Fibroblast of lung (primary cell): ENCODE measurements at regions not wholly inside any gene's neighbourhood (a gene's known extent, or its start where the extent isn't known, plus 50 kb on each side); places are given as distances from the start of the nearest gene placed in this dataset.

Experiments
- DNase-seq, 2 donors: peaks; one replicate each; pipeline versions ENCODE4 v3.0.0 to v3.0.0-alpha.2; 2010; ENCODE audit warnings: low read depth in 2 of 2
- H2AFZ ChIP-seq: 2 replicates; pipeline ENCODE4 v1.5.1; 2012; ENCODE audit warnings: low read length, control low read depth, inconsistent platforms
- H3K27ac ChIP-seq: 2 replicates; pipeline ENCODE4 v1.5.1; 2011; ENCODE audit warnings: low read length, control low read depth; ENCODE audit not compliant: insufficient read depth
- H3K27me3 ChIP-seq: 2 replicates; pipeline ENCODE4 v1.5.1; 2011; ENCODE audit warnings: mild to moderate bottlenecking, low read length; ENCODE audit not compliant: control insufficient read depth, insufficient read depth
- H3K36me3 ChIP-seq: 2 replicates; pipeline ENCODE4 v1.5.1; 2011; ENCODE audit warnings: low read length; ENCODE audit not compliant: control insufficient read depth, insufficient read depth
- H3K4me1 ChIP-seq: 2 replicates; pipeline ENCODE4 v1.5.1; 2011; ENCODE audit warnings: low read length; ENCODE audit not compliant: control insufficient read depth, insufficient read depth; ENCODE audit errors: extremely low read depth
- H3K4me2 ChIP-seq: 2 replicates; pipeline ENCODE4 v1.5.1; 2011; ENCODE audit warnings: low read length, control low read depth; ENCODE audit not compliant: insufficient read depth; ENCODE audit errors: extremely low read depth
- H3K4me3 ChIP-seq, 4 experiments: fragments of 200-600 bp in 1 of 4; sonication (generic) in 1 of 4; replicated peaks in 1 of 4; 2 replicates each; pipeline ENCODE4 v1.5.1; 2011 to 2016; ENCODE audit warnings: low read length in 4 of 4, low read depth in 3 of 4, mild to moderate bottlenecking in 3 of 4, control low read depth in 2 of 4, inconsistent platforms in 1 of 4, mixed read lengths in 1 of 4; ENCODE audit not compliant: insufficient read depth in 1 of 4; ENCODE audit errors: control extremely low read depth in 1 of 4
- H3K79me2 ChIP-seq: 2 replicates; pipeline ENCODE4 v1.5.1; 2012; ENCODE audit warnings: mild to moderate bottlenecking, low read length, inconsistent platforms; ENCODE audit not compliant: control insufficient read depth, insufficient read depth
- H3K9ac ChIP-seq: 2 replicates; pipeline ENCODE4 v1.5.1; 2011; ENCODE audit warnings: mild to moderate bottlenecking, low read length, control low read depth; ENCODE audit not compliant: insufficient read depth
- H3K9me3 ChIP-seq: 2 replicates; pipeline ENCODE4 v1.5.1; 2012; ENCODE audit warnings: low read depth, low read length; ENCODE audit not compliant: control insufficient read depth, insufficient read depth
- H4K20me1 ChIP-seq: 2 replicates; pipeline ENCODE4 v1.5.1; 2011; ENCODE audit warnings: low read length; ENCODE audit not compliant: control insufficient read depth, insufficient read depth; ENCODE audit errors: extremely low read depth
- CTCF ChIP-seq, 2 donors: IDR thresholded peaks in 1 of 2; conservative IDR thresholded peaks in 1 of 2; 1 replicate in 1 of 2; 2 replicates in 1 of 2; pipeline ENCODE4 v1.5.1; 2011 to 2012; ENCODE audit warnings: low read length in 2 of 2, control low read depth in 1 of 2, inconsistent platforms in 1 of 2, low read depth in 1 of 2, mild to moderate bottlenecking in 1 of 2
- EZH2 ChIP-seq: IDR thresholded peaks from 2 replicates; pipeline ENCODE4 v1.5.1; 2012; ENCODE audit warnings: low read length, control low read depth, mild to moderate bottlenecking; ENCODE audit errors: missing control alignments

GRCh38 chr16:52649870-52650269 is 102.9 kb upstream of the TOX3 start:
- Histone ChIP-seq H2AFZ (no peak overlapping the region), H4K20me1 (no peaks in the 10 kb centered on the region), H3K4me3 (no peak overlapping the region), H3K36me3 (no peaks in the 10 kb centered on the region), H3K9ac (no peak overlapping the region), H3K4me1 (no peaks in the 10 kb centered on the region), H3K27ac (no peak overlapping the region), H3K27me3 (no peaks in the 10 kb centered on the region), H3K9me3 (no peaks in the 10 kb centered on the region), H3K79me2 (no peaks in the 10 kb centered on the region), H3K4me2 (no peak overlapping the region)
- DNase-seq = no peak
- TF ChIP-seq CTCF (conservative IDR thresholded peaks at IDR 0.05 in 1 of 2, IDR thresholded peaks at IDR 0.05 in 1 of 2; ENCODE audit: low read depth in 1 of 2, low read length in 2 of 2) (no peak), EZH2 (no peak)

DNA sequence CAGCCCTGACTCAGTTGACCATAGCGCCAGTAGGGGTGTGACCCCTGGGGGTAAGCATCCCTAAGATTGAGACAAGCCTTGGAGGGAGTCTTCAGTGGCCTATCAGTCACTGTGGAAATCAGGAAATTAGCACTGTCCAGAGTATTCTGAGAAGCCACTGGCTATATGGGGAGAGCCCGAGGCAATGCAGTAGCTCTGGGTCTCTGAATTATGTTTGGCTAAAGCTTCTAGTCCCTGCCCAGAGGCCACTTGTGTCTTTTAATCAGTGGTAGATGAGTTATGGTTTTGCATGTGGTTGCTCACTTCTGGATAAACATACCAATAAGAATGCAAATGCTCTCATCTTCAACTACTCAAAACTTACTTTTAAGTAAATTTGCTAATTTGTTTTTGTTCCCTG is 100.6 kb upstream of the TOX3 start:
- TF ChIP-seq EZH2 (no peak), CTCF (conservative IDR thresholded peaks at IDR 0.05 in 1 of 2, IDR thresholded peaks at IDR 0.05 in 1 of 2; ENCODE audit: low read depth in 1 of 2, low read length in 2 of 2) (no peak)
- Histone ChIP-seq H3K27me3 (no peaks in the 10 kb centered on the region), H3K9ac (no peak overlapping the region), H3K79me2 (no peaks in the 10 kb centered on the region), H3K9me3 (no peaks in the 10 kb centered on the region), H2AFZ (no peak overlapping the region), H3K4me1 (no peaks in the 10 kb centered on the region), H3K4me3 (no peak overlapping the region), H3K27ac (no peak overlapping the region), H4K20me1 (no peaks in the 10 kb centered on the region), H3K4me2 (no peak overlapping the region), H3K36me3 (no peaks in the 10 kb centered on the region)
- no peak for DNase-seq

- Histone ChIP-seq H3K9me3 (no peaks in the 10 kb centered on the region), H3K27me3 (no peaks in the 10 kb centered on the region), H3K4me2 (no peak overlapping the region), H3K4me1 (no peaks in the 10 kb centered on the region), H3K9ac (no peak overlapping the region), H2AFZ (no peak overlapping the region), H3K36me3 (no peaks in the 10 kb centered on the region), H3K27ac (no peak overlapping the region), H3K79me2 (no peaks in the 10 kb centered on the region), H4K20me1 (no peaks in the 10 kb centered on the region), H3K4me3 (no peak overlapping the region)
- DNase-seq = no peak
- TF ChIP-seq EZH2 (no peak), CTCF (conservative IDR thresholded peaks at IDR 0.05 in 1 of 2, IDR thresholded peaks at IDR 0.05 in 1 of 2; ENCODE audit: low read depth in 1 of 2, low read length in 2 of 2) (no peak)
Measured at GRCh38 chr16:52643006-52643405, 96.1 kb upstream of the TOX3 start.
